NCI-H2227 (cell line): ENCODE measurements at regions not wholly inside any gene's neighbourhood (a gene's known extent, or its start where the extent isn't known, plus 50 kb on each side); places are given as distances from the start of the nearest gene placed in this dataset.

Experiments used
- DNase-seq: peaks from one replicate; lab custom pipeline; 2025; ENCODE audit not compliant: unreplicated experiment; lab: John Stamatoyannopoulos, UW

DNA sequence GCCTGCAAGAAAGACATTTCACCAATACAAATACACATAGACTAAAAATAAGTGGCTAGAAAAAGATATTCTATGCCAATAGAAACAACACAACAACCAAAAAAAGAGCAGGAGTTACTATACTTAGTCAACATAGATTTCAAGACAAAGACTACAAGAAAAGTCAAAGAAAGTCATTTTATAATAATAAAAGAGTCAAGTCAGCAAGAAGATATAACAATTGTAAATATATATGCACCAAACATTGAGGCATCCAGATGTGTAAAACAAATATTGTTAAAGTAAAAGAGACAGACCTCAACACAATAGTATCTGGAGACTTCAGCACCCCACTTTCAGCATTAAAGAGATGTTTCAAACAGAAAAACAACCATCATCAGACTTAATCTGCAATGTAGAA, 104.6 kb downstream of the AMY1C start:
- no peak for DNase-seq

DNA sequence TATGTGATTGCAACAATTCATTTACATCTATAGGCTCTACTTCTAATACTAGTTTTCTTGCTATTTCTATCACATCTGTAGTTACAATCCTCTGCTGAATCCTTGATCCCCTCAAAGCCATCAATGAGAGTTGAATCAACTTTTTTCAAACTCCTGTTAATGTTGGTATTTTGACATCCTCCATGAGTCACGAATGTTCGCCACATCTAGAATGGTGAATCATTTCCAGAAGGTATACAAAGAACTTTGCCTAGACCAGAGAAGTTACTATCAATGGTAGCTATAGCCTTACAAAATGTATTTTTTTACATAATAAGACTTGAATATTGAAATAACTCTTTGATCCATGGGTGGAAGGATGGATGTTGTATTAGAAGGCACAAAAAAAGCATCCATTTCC, 110.0 kb downstream of the AMY1C start:
- DNase-seq = no peak

- DNase-seq = no peak
Observed at GRCh38 chr1:103898576-103899345, 149.1 kb downstream of the AMY1C start.

- no peak for DNase-seq
Observed at GRCh38 chr1:103900005-103900404, 150.3 kb downstream of the AMY1C start.

GRCh38 chr1:103901072-103901471, 151.4 kb downstream of the AMY1C start:
- DNase-seq = no peak

DNA sequence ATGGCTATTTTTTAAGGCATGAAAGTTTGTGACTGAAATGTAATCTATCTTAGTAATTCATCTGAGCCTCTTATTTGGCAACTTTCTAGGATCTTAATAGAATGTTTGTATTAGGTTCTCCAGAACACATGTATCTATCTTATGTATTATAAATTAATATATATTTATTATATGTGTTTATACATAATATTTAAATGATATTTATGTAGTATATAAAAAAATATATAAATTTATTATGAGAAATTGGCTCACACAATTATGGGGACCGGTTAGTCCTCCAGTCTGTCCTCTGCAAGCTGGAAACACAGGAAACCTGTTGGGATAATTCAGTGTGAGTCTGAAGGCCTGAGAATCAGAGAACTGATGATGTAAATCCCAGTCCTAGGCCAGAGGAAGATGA, 155.7 kb downstream of the AMY1C start:
- no peak for DNase-seq

- no peak for DNase-seq
Observed at GRCh38 chr1:103911450-103911849, 161.8 kb downstream of the AMY1C start.

DNA sequence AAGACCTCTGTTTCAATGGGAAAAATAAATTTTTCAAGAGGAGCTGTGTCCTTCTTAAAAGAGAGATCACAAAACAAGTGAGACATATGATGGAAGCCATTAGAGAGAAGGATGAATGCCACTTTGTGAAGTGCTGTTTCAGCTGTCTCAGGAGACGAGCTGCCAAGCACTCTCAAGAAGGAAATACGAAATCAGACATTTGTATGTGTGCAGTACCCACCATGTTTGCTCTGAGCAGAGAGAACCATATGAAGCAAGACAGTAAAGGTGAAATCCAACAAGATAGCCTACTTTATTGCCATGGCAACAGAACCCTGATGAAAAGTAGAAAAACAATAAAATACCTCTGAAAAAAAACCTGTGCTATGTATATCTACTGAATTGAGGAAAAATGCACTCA, 168.1 kb downstream of the AMY1C start:
- no peak for DNase-seq

GRCh38 chr1:103931891-103932290, 182.2 kb downstream of the AMY1C start:
- no peak for DNase-seq

DNA sequence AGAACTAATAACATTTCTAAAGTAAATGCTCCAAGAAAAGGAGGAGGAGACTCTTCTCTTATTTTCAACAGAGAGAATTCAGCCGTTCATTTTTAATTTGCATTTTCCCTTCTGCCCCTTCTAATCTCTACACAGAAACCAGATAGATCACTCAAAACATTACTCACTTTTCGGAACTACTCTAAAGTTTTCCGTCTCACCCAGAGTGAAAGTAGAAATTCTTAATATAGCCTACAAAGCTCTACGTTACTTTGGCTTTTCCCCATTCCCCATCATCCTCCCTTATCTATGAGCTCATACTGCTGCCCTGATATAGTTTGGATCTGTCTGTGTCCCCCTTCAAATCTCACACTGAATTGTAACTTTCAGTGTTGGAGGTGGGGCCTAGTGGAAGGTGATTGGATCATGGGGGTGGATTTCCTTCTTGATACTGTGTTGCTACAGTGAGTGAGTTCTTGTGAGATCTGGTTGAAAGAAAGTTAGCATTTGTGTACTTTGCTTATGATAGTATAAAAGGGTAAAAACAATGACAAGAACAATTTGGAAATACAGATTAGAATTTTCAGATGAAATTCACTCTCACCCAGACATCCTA, 188.2 kb downstream of the AMY1C start:
- DNase-seq = no peak

DNA sequence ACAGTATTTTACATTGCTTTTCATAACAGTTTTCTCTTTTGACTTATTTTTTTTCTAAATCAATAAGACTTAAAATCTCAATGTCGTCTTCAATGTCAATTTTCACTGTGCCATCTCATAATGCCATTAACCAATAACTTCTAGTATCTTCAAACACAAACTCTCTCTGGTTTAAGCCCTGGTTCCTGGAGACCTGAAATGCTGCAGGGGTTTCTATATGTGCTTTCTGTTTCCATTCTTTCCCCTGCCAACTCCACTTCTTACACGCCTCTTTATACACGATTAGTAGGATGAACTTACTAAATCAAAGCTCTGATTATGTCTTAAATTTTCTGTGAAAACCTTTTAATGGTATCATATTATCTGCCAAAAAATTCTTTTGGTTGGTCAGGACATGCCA, 191.4 kb downstream of the AMY1C start:
- no peak for DNase-seq

GRCh38 chr1:103942029-103942428, 192.3 kb downstream of the AMY1C start:
- no peak for DNase-seq

GRCh38 chr1:103945774-103946173, 196.1 kb downstream of the AMY1C start:
- DNase-seq = no peak

DNA sequence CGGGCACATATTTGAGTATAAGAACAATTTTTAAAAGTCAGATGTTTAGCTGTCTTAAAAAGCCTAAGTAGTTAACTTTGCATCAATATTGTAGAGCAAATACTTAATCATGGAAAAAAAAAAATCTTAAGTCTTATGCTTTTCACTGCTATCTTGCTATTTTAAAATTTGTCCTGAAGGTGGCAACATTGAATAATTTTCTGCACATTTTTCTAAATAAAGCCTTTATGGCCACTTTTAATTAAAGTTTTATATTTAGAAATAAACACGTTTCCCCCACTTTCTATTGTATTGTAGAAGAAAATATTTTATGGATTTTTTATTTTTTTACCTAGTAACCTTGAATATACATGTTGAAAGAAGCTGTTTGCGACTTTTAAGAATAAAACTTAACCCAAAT, 198.8 kb downstream of the AMY1C start:
- DNase-seq = no peak

GRCh38 chr1:103949779-103950178, 200.1 kb downstream of the AMY1C start:
- DNase-seq = no peak

GRCh38 chr1:103953386-103953785, 203.7 kb downstream of the AMY1C start:
- DNase-seq = no peak

DNA sequence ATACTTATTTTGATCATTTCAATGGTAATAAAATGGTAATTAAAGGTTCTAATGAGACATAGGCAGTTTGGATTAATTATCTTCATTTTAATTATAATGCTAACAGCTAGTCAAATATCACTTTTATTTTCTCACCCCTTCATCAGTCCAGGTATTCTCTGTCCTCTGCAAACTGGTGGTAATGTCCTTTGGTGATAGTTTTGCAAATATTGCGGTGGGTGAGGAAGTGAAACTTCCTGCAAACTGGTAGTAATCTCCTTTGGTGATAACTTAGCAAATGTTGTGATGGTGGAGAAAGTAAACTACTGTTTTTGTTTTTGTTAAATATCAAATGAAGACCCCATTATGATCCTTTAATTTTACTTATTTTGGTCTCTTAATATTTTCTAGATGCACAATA, 209.0 kb downstream of the AMY1C start:
- no peak for DNase-seq

DNA sequence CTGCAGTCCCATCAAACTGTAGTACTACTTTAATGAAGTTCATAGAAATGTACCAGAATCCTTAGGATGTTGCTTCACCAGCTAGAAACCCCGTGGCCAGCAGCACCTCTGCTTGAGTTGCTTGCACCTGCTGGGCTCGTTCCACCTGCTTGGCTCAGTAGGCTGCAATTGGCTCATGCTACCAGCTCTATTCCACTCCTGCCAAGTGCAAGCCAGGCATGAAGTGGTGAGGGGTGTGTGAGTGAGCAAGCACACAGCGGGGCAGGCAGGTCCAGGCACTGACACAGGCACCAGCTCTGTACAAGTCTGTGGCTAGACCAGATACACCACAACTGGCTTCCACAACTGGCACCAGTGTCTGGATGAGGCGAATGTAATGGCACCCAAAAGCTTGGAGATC, 209.9 kb downstream of the AMY1C start:
- no peak for DNase-seq

DNA sequence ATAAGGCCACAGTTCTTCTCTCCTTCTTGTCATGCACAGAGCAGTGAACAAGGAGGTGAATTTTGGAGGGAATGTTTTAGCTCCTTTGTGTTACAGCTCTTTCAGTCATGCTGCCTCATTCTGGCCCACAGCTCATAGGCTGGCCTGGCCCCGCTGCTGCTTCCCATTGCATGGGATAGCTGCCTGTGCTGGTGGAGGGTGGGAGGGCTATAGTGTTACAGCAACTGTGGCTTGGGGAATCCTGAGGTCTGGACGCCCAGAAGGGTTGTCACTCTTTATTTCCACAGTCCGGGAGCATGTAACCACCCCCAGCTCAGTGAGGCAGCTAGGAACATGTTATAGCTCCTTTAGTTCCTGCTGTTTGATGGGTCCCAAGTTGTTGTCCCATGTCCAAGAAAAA, 210.3 kb downstream of the AMY1C start:
- DNase-seq = no peak

- no peak for DNase-seq
Observed at GRCh38 chr1:103960710-103961109, 211.0 kb downstream of the AMY1C start.

DNA sequence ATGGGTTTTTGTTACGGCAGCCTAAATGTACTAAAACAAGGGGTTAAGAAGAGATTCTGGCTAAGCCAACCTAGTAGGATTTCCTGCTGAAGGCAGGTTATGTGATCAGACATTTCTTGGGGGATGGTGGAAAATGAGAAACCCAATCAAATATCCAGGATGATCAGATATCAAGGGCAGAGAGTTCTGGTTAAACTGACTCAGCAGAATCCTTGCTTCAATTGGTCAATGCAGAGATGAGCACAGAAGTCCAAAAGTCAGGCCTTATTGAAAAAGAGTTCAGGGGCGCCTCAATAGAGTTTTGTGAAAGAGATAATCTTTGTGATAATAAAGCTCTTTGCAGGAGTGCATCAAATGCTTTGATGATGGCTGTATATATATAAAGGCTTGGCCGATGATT, 237.1 kb downstream of the AMY1C start:
- DNase-seq = no peak

DNA sequence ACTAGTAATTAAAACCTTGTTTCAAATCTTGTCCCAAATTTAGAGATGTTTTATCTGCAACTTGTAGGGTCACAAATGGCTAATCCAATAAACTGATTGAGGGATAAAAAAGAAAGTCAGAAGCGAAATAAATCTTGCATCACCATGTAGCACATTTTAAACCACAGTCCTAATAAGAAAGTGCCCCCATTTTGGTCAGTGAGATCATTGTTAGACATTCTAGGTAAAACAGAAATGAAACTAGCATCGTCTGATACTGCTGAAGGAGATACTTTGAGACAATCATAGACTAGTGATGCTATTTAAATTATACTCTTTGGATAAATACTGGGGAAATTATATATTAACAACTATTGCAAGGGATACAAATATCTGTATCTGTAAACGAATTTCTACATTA, 247.9 kb downstream of the AMY1C start:
- no peak for DNase-seq
